Stimulated activated CD4-positive, alpha-beta T cell treated with anti-CD3 and anti-CD28 coated beads, Interleukin-12 subunit alpha, Interleukin-12 subunit beta, amount 100 ng/mL, for 48 hours (primary cell): ENCODE measurements at regions not wholly inside any gene's neighbourhood (a gene's known extent, or its start where the extent isn't known, plus 50 kb on each side); places are given as distances from the start of the nearest gene placed in this dataset.

Experiments used
- DNase-seq, 3 donors: peaks; one replicate each; pipeline ENCODE4 v3.0.0-alpha.2; 2020; ENCODE audit warnings: low read depth in 2 of 3, low spot score in 1 of 3

DNA sequence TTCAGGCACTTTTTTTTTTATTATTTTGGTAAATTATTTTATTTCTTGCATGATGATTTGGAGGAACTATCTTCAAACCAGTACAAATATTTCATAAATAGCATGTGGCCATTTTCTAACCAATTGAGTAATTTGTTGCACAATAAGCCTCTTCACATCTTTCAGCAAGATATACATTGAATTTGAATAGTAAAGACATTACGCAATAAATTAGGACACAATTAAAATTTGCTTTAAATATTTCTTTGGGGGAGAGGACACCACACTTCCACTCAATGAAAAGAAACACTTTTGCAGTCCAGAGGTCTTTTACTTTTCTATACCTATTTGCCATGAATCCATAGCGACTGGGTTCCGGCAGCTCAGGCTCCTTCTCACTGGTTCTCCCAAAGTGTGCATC, 762.6 kb upstream of the GOLIM4 start:
- no peak for DNase-seq

DNA sequence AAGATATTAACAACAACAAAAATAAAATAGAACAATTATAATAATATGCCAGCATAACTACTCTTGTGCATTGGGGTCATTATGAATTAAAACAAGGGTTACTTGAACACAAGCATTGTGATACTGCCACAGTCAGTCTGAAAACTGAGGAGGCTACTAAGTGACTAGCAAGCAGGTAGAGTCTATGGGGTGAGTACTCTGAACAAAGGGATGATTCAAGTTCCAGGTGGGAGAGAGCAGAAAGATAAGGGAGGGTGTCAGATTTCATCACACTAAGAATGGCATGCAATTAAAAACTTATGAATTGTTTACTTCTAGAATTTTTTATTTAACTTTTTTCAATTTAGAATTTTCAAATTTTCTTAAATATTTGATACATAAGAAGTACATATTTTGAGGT, 754.4 kb upstream of the GOLIM4 start:
- no peak for DNase-seq

DNA sequence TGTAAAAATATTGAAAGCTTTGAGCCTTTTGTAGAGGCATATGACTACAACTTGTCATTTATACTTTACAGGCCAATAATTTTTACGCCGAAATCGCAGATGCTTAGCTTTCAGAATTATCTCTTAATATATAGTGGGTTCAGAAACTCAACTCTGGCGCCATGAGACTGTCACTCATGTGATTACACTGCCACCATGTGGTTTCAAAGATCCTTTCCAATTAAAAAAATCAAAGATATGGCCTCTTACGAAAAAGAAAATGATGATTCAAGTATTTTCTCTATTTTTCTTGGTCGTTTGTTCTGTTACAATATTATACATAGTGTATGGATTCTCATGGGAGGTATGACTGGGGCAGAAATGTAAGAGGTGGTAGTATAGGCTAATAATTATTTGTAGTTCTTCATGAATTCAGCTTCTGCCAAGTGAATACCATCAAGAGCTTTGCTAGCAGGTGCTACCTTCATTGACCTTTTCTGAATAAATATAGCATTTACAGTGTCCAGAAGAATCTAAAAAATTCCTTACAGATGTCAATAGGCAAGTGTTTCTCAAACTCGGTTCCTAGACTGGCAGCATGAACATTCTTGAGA, 751.7 kb upstream of the GOLIM4 start:
- peak in 1 of 3 donors; percentile 6 for DNase-seq

DNA sequence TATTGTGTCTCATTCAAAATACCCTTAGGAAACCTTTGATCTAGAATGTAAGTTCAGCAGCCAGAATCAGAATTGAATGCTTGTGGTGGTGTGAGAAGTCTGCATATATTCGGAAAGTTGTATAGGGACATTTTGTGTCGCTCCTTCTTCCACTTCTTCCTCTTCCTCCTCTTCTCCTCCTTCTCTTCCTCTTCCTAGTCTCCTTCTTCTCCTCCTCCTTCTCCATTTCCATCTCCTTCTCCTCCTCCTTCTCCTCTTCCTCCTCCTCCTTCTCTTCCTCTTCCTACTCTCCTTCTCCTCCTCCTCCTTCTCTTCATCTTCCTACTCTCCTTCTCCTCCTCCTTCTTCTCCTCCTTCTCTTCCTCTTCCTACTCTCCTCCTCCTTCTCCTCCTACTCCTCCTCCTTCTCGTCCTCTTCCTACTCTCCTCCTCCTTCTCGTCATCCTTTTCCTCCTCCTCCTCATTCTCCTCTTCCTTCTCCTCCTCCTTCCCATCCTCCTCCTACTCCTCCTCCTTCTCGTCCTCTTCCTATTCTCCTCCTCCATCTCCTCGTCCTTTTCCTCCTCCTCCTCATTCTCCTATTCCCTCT, 749.3 kb upstream of the GOLIM4 start:
- DNase-seq: no peak

DNA sequence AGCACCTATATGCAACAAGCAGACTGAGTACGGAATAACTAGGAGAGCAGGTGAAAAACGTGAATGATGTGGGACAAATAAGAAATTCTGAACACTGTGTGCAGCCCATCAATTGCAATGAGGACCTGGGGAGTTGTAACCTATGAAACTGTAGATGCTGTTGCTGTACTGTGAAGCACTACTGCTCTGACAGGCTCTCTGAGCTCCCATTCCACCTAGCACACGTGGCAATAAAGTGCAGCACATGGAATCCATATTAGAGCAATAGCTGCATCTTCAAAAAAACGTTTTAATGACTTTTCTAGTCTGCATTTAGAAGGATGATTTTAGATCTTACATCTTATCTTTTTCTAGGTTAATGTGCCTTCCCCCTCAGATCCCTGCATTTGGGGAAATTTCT, 748.7 kb upstream of the GOLIM4 start:
- DNase-seq: no peak

DNA sequence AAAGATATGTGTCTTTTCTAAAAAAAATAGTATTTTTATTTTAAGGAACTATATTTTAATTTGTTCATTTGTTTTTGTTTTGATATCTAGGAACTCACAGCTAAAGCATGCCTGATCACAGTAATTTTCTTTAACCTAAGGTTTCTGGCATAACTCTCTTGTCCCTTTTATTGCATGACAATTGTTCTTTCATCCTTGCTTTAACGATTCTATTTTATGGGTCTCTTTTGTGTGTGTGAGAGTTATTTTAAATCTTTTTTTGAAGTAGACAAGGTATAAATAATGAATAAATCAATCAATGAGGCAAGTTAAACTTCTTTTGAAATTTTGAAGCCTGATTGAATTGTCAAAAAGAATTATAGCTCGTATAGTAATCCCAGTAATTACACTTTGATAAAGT, 747.8 kb upstream of the GOLIM4 start:
- no peak for DNase-seq

DNA sequence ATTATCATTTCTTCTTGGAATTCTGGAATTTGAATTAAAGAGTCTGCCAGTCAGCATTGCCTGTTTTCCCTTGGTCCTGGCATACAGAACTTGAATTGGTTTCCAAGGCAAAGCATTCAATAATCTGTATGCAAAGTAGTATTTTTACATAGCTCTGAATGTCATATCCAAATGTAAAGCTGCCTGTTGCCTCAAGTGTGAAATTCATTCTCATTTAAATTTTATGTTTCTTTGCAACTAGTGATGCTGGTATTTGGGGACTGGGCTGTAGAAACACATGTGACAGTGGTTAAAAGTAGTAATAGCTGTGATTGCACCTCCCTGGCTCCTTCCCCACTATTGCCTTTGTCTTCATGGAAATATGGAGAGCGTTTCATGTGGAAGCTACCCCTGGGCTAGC, 743.9 kb upstream of the GOLIM4 start:
- DNase-seq: no peak

DNA sequence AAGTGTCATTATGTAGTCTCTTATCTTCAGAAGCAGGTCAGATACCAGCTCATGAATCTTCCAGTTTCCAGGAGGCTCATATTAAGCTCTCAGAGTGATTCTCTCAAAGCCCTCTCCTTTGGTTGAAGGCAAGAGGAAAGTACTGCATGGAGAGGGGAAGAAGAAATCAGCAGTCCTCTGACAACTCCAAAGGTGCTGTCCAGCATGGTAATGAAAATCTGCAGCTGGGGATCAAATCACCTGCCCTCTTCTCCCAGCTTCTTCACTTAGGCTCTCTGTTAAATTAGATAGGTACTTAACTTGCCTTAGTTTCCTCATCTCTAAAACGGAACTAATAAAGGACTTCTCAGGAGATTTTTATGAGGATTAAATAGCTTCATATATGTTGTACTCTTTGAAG, 738.8 kb upstream of the GOLIM4 start:
- DNase-seq: no peak

DNA sequence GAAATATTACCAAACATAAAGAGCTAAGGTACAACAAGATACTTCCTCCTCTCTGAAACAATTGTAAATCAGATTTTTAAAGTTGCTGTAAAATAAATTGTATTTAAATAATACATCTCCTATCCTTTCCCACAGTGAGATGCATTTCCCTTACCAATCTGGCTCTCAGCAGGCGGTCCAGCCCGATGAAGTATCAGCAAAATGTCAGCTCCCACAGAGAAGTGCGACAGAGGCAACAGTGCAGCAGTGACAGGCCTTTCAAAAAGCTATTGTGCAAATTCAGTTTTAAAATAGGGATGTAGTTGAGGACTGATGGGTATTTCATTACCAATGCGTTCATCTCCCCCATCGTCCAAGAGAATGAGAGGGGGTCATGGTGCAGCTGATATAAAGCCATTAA, 733.2 kb upstream of the GOLIM4 start:
- no peak for DNase-seq

DNA sequence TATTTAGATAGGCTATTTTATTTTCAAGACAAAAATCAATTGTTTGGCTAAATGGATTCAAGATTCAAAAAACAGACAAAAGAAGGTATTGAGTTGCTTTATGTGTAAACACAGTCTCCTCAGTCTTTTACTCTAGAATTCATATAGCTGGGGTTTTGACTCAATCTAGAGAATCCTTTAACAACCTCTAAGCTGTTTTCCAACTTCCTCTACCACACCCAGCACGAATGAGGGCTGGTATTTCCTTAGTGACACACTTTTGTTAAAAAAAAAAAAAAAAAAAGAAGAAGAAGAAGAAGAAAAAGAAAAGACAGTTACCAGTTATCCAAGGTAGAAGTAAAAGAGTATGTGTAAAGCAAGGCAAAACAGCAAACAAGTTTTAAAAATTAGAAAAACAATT, 732.8 kb upstream of the GOLIM4 start:
- no peak for DNase-seq

DNA sequence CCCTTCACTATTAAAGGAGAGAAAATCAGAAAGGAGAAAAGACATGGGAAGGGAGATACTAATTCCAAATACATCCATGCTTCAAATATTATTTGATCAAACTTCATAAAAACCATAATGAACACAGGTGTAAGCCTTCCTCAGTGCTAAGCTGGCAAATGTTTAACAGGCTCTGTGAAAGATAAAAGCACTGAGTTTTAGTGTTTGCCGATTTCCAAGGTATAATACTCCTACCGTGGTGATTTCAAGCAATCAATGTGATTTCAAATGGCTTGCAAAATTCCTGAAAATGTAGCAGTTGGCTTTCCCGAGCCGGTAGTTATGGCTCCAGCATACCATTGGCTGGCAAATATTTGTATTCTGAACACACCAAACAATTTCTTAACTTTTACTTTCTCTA, 732.3 kb upstream of the GOLIM4 start:
- no peak for DNase-seq

DNA sequence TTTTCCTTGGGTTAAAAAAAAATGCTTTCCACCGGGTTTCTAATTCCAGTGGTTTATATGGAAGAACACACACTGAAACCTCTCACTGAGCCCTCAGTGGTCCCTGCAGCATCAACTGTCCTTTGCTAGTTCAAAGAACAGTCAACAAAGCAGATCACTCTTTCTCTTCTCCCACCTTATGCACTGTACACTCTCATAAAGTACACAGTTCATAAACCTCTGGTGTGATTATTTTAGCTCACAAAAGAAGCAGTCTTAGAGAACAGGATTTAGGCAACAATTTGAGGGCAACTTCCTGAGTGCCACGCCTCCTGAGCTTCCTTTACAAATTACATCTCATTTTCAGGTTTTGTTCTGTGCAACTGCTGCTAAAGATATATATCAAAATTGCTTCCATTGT, 728.4 kb upstream of the GOLIM4 start:
- DNase-seq: no peak

DNA sequence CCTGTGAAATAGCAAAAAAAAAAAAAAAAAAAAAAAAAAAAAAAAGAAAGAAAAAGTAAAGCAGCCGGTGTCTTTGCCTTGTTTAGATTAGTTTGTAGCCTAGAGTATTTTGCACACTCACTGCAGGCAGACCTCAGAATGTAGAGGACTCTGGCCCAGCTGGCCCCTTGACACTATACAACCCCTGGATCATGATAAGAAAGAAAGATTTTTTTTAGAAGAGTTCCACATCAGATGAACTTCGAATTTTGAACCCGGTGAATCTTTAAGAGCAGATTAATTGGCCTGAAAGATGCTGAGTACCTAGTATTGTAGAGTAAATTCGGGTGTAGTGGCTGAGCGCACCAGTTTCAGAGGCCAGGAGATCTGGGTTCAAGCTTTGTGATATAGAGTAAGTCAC, 727.7 kb upstream of the GOLIM4 start:
- no peak for DNase-seq

DNA sequence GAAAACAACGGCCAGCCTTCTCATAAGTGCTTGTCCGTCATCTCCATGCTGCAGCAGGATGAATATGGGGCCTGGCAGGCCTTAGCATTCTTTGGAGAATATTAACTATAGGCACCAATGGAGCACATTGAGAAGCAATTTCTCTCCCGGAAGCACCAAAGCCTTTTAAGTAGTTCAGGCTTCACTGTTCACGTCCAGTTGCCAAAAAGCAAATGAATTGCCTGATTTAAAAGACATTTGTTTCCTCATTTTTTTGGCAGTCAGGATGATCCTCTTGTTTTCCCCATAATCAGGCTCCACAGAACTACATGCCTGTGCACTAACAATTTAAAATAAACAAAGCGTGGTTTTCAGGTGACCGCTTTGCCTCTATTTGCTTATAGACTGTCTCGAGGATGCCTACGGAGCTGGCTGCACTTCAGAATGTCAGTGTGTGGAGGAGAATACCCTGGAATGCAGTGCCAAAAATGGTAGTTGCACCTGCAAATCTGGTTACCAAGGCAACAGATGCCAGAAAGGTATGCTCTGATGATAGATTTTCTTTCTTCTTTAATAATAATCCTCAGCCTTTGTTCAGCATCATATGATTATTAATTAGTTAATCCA, 725.2 kb upstream of the GOLIM4 start:
- DNase-seq: no peak

DNA sequence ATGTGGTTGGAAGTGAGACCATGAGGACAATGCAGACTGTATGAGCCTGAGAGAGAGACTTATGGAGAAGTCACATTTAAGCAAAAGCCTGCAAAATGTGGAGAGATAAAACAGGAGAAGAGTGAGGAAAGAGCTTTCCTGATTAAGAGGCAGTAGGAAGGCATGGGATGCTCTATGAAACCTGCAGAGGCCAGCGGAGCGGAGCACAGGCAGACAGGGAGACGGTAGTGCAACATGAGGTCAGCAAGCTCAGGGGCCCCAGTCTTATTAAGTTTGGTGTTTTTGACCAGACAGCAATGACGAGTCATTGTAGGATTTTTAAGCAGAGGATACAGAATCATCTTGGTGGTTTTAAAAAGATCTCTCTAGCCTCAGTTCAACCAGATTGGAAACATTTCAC, 721.5 kb upstream of the GOLIM4 start:
- DNase-seq: no peak

DNA sequence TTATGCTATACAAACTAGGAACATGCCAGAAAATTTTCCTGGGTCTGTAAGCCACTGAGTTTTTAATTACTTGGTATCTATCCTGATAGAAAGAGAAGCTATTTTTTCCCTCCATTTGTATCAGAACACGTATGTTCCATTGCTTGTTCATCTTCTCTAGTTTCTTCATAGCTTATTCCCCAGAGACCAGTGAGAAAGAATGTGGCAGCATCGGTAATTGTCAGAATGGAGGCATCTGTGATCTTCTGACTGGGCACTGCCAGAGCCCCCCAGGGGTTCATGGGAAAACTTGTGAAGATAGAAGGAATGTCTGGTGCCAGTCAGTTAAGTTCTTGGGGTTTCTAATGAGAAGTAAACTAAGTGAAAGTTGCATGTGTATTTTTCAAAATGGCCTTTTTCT, 720.2 kb upstream of the GOLIM4 start:
- DNase-seq: no peak

DNA sequence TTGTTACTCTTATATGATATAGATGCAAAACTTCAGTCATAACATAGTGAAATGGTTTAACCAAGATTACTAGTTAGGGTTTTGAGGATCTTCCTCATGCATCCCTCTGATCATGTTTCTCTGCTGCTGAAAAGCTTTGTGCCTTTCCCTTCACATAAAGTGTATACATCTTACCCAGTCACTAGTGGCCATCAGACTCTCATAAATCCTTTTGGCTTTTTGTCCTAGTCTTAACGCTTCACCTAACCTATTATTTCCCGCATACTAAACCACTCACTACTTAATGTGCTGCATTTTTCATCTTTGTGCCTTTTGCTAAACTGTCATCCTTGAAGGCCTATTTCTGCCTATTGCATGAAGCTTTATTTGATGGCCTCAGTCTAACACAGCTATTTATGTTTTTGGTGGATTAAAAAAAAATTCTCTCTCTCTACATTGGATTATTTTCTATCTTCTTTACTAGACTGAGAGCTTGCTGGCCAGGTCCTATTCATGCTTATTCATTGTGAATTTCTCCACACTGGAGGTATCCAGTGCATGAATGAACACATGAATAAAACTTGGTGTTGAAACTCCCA, 717.6 kb upstream of the GOLIM4 start:
- DNase-seq: no peak

DNA sequence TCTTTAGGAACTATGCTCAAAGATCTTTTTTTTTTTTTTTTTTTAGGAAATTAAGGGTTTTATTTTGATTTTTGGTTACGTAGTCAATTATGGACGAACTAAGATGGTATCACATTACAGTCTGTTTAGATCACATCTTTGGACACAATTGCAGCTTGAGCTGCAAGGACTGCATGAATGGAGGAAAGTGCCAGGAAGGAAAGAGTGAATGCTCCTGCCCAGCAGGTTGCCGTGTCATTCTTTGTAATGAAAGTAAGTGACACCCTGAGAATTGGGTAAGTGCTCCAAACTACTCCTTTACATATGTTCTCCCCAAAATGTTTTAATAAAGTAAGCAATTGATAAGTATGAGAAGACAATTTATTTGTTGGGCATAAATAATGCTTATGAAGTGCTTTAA, 716.5 kb upstream of the GOLIM4 start:
- DNase-seq: no peak

DNA sequence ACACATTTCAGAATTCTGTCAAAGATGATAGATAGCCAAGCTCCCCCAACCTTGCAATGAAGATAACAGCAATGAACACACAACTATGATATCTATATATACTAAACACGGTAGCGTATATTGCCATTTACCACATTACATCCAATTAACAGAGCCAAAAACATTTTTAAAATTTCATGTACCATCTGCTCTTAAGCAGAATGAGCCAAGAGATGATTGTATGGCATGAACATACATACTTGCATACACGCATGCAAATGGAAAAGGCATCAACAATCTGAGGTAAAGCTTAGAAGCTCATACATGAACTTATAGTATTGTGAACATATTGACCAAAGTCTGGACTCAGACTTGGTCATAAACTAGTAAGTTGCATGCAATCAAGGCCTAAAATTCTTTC, 712.9 kb upstream of the GOLIM4 start:
- DNase-seq: no peak

DNA sequence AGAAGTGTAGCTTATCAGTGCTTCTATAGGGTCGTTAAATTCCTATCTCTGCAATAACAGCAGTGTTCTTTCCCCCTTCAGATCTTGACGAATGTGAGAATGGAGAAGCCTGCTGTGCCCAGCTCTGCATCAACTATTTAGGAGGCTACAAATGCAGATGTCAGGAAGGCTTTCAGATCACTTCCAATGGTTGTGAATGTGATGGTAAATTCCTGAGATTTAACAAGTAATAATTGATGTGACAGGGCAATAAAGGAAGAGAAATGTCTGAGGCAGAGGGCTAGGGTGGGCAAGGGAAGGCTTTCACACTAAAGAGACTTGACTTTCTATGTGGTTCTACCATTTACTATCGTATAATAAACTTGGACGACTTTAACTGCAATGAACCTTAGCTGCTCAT, 711.7 kb upstream of the GOLIM4 start:
- no peak for DNase-seq

DNA sequence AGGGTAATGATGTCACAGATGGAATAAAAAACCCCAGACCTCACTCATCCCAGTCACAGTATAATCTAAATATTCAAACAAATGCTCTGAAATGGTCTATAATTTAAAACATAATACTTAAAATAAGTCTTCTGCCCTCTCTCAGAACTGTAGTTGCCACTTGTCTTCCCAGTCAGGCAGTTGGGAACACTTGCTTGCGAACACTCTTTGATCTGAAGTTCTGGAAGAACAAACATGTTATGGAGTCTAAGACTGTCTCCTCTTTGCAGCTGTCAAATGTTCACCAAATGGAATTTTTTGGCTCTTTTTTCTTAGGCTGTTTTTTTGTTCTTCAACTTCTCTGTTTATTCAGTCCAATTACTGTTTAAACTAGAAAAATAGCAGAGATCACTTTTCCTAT, 711.1 kb upstream of the GOLIM4 start:
- no peak for DNase-seq

DNA sequence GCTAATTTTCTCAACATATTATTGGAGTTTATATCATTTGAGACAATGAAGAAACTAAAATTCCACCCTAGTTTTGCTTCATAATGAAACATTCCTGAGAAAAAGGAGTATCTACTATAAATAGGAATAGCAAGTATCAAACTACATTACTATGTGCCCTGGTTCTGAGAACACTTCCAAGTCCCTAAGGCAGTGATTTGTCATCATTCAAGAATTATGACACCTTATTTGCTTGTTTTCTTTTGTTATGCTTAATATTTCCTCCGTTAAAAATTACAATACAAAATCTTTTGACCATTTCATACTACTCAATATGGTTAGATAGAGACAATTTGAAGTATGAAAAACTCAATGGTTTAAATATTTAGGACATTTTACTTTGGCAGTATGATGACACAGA, 707.8 kb upstream of the GOLIM4 start:
- no peak for DNase-seq

DNA sequence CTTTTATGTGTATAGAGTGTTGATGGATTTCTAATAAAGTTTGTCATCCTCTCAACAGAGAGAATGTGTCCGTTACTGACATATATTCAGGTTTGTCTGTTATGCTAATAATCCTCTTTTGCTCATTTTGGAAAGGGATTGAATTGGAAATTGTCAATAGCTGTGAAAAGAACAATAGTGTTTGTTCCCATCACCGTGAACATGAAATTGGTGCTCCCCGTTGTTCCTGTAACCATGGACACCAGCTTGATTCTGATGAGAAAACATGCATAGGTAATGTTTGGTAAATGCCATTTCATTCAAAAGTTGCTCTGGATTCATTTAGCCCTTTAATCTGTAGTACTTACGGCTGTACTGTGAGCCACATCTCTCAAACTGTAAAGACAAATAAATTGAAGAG, 707.0 kb upstream of the GOLIM4 start:
- DNase-seq: no peak
